ENCODE measurements at regions not wholly inside any gene's neighbourhood (a gene's known extent, or its start where the extent isn't known, plus 50 kb on each side); places are given as distances from the start of the nearest gene placed in this dataset.

- no peaks in the 10 kb centered on the region for H3K27me3 ChIP-seq
- no peak overlapping the region for H3K27ac ChIP-seq
- no peaks in the 10 kb centered on the region for H3K36me3 ChIP-seq
- H3K4me3 ChIP-seq, result no peak overlapping the region
- no peaks in the 10 kb centered on the region for H3K4me1 ChIP-seq
- intact Hi-C loops (cut with DNase I; ENCODE audit: low total_unique reads), result no loop called here
- H3K9me3 ChIP-seq, result no peaks in the 10 kb centered on the region
- TF ChIP-seq CTCF (IDR thresholded peaks at IDR 0.05), result no peak
- no peak for DNase-seq
Measured at GRCh38 chr6:113528111-113528510, 329.0 kb upstream of the MARCKS start.

- Histone ChIP-seq H3K4me3 (no peak overlapping the region), H3K36me3 (no peaks in the 10 kb centered on the region), H3K9me3 (no peaks in the 10 kb centered on the region), H3K27ac (no peak overlapping the region), H3K27me3 (no peaks in the 10 kb centered on the region), H3K4me1 (no peaks in the 10 kb centered on the region)
- no peak for DNase-seq
- intact Hi-C loops (cut with DNase I; ENCODE audit: low total_unique reads), result no loop called here
- TF ChIP-seq CTCF (IDR thresholded peaks at IDR 0.05), result no peak
Measured at GRCh38 chr6:113529196-113529595, 327.9 kb upstream of the MARCKS start.

- no peaks in the 10 kb centered on the region for H3K27me3 ChIP-seq
- intact Hi-C loops (cut with DNase I; ENCODE audit: low total_unique reads), result no loop called here
- H3K36me3 ChIP-seq, result no peaks in the 10 kb centered on the region
- H3K9me3 ChIP-seq, result no peaks in the 10 kb centered on the region
- no peak for TF ChIP-seq CTCF (IDR thresholded peaks at IDR 0.05)
- no peak overlapping the region for H3K4me3 ChIP-seq
- no peak overlapping the region for H3K27ac ChIP-seq
- H3K4me1 ChIP-seq, result no peaks in the 10 kb centered on the region
- no peak for DNase-seq
Measured at GRCh38 chr6:113529879-113530278, 327.3 kb upstream of the MARCKS start.

- intact Hi-C loops (cut with DNase I; ENCODE audit: low total_unique reads), result no loop called here
- TF ChIP-seq CTCF (IDR thresholded peaks at IDR 0.05), result no peak
- no peaks in the 10 kb centered on the region for H3K9me3 ChIP-seq
- no peaks in the 10 kb centered on the region for H3K36me3 ChIP-seq
- no peak overlapping the region for H3K4me3 ChIP-seq
- no peak for DNase-seq
- no peaks in the 10 kb centered on the region for H3K4me1 ChIP-seq
- H3K27ac ChIP-seq, result no peak overlapping the region
- H3K27me3 ChIP-seq, result no peaks in the 10 kb centered on the region
Measured at GRCh38 chr6:113530769-113531168, 326.4 kb upstream of the MARCKS start.

- Histone ChIP-seq H3K27me3 (no peaks in the 10 kb centered on the region), H3K27ac (no peak overlapping the region), H3K4me1 (no peaks in the 10 kb centered on the region), H3K4me3 (no peak overlapping the region), H3K36me3 (no peaks in the 10 kb centered on the region), H3K9me3 (no peaks in the 10 kb centered on the region)
- TF ChIP-seq CTCF (IDR thresholded peaks at IDR 0.05), result no peak
- no peak for DNase-seq
- intact Hi-C loops (cut with DNase I; ENCODE audit: low total_unique reads), result no loop called here
Measured at GRCh38 chr6:113539202-113539601, 317.9 kb upstream of the MARCKS start.

GRCh38 chr6:113539623-113540022 is 317.5 kb upstream of the MARCKS start:
- Histone ChIP-seq H3K27me3 (no peaks in the 10 kb centered on the region), H3K27ac (no peak overlapping the region), H3K4me1 (no peaks in the 10 kb centered on the region), H3K36me3 (no peaks in the 10 kb centered on the region), H3K9me3 (no peaks in the 10 kb centered on the region), H3K4me3 (no peak overlapping the region)
- no peak for TF ChIP-seq CTCF (IDR thresholded peaks at IDR 0.05)
- intact Hi-C loops (cut with DNase I; ENCODE audit: low total_unique reads), result no loop called here
- no peak for DNase-seq

Data from tibial artery (tissue), 4 donors.